HFF-Myc (cell line): ENCODE measurements at regions not wholly inside any gene's neighbourhood (a gene's known extent, or its start where the extent isn't known, plus 50 kb on each side); places are given as distances from the start of the nearest gene placed in this dataset.
"Not testable (repeated sequence)": the region's sequence is repeated elsewhere in the genome, so short reads cannot be mapped to it uniquely, and the experiment has no call there.

ENCODE experiments used
- DNase-seq: peaks from one replicate; pipeline ENCODE4 v3.0.0-alpha.2; 2011; ENCODE audit warnings: low read depth; ENCODE audit errors: extremely low read depth
- H3K4me3 ChIP-seq: replicated peaks from 2 replicates; pipeline ENCODE4 v1.5.1; 2011; ENCODE audit warnings: low read depth, mild to moderate bottlenecking, control low read depth, low read length
- TF ChIP-seq, protein P1 (sequence below): IDR thresholded peaks from 2 replicates; pipeline ENCODE4 v1.5.1; 2012; ENCODE audit warnings: mild to moderate bottlenecking, low read depth, low read length, control low read depth; ENCODE audit errors: missing control alignments

DNA sequence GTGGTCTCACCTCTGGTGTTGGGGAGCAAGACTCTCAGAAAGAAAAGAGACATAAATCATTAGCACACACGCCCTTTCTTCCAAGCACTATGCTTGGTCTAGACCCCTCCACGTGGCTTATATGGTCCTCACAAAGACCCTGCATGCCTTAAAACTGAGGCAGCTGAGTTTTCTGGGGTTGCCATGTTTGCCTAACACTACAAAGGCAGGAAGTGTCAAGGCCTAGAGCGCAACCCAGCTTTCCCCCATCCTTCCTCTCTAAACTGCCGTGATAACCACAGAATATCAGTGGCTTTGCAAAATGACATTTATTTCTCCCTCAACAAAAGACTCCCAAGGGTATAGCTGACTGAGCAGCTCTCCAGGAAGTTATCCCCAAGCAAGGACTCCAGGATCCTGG, 146.5 kb upstream of the TOP1 start:
- H3K4me3 ChIP-seq, result no peak overlapping the region
- no peak for DNase-seq

DNA sequence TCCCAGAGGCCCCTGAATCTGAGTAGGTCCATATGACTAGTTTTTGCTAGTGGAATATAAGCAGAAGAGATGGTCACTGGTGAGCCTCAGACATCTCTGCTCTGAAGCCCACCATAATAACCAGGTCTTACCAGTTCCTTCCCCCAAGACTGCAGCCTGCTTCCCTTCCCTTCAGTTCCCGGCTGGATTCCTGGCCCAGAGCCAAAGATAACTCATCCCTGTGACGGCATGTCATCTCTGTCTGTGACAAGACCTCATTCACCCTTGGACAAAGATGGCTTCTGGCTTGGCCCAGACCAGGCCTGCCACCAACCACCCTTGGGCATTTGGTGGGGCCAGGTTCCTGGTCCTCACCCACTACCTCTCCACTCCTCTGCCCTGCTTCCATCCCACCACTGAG, 145.5 kb upstream of the TOP1 start:
- TF ChIP-seq, protein P1, sequence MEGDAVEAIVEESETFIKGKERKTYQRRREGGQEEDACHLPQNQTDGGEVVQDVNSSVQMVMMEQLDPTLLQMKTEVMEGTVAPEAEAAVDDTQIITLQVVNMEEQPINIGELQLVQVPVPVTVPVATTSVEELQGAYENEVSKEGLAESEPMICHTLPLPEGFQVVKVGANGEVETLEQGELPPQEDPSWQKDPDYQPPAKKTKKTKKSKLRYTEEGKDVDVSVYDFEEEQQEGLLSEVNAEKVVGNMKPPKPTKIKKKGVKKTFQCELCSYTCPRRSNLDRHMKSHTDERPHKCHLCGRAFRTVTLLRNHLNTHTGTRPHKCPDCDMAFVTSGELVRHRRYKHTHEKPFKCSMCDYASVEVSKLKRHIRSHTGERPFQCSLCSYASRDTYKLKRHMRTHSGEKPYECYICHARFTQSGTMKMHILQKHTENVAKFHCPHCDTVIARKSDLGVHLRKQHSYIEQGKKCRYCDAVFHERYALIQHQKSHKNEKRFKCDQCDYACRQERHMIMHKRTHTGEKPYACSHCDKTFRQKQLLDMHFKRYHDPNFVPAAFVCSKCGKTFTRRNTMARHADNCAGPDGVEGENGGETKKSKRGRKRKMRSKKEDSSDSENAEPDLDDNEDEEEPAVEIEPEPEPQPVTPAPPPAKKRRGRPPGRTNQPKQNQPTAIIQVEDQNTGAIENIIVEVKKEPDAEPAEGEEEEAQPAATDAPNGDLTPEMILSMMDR, result no peak
- H3K4me3 ChIP-seq, result no peak overlapping the region
- DNase-seq, result no peak

More for the DNA sequence above, 146.5 kb upstream of the TOP1 start:
- TF ChIP-seq, protein P1, result no peak

DNA sequence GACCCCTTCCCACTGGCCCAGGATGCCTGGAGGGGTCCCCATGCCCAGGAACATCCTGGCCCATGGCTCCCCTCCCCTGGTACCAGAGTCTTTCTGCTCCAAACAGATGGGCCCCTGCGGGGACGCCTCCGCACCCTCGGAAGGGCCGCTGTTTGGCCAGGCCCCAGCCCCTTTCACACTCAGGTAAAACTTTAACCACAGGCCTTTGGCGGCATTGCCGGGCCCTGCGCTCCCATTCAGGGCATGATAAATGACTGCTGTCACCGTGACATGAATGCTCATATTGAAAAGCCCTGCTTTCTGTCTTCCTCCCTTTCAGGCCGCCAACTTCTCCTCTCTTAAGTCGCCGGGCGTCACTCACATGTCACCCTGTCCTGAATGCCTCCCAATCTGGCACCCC, 141.5 kb upstream of the TOP1 start:
- TF ChIP-seq, protein P1, result no peak
- DNase-seq, result no peak
- H3K4me3 ChIP-seq, result no peak overlapping the region

DNA sequence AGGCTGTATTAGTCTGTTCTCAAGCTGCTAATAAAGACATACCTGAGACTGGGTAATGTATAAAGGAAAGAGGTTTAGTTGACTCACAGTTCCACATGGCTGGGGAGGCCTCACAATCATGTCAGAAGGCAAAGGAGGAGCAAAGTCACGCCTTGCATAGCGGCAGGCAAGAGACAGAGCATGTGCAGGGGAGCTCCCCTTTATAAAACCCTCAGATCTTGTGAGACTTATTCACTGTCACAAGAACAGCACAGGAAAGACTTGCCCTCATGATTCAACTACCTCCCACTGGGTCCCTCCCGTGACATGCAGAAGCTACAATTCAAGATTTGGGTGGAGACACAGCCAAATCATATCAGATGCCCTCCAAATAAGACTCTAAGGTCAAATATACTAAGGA, 139.4 kb upstream of the TOP1 start:
- not testable (repeated sequence) for H3K4me3 ChIP-seq, DNase-seq

DNA sequence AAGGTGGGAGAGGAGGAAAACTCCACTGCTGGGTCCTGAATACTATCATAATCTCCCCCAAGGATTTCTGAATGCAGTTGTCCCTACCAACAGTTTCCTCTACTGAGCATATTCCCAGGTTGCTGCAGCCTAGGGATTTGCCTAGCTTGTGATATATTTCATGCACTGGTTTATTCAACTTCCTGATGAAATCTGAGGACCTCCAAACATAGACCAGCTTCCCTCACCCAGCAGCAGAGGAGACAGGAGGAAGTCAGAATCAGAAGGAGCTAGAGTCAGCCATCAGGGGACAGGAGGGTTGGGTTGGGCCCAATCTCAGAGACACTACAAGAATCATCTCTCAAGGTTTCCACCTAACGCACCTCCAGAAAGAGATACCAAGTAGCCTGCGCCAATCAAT, 138.4 kb upstream of the TOP1 start:
- TF ChIP-seq, protein P1, result no peak
- DNase-seq, result no peak
- H3K4me3 ChIP-seq, result no peak overlapping the region

DNA sequence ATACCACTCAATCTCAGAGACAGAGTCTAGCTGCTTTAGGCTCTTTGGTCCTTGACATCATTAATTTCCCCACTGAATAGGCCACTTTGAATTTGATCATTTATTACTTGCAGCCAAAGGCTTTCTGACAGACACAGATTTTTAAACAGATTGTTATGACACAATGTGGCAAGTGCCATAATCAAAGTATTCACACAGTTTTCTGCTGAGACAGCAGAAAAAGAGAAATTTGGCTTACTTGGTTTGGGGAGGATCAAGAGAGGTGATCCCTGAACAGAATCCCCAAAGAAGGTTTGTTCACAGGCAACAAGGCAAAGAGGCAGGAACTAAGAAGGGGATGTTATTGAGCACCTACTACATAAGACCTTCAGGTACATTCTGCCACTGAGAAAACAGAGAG, 138.0 kb upstream of the TOP1 start:
- TF ChIP-seq, protein P1, result no peak
- no peak for DNase-seq
- H3K4me3 ChIP-seq, result no peak overlapping the region

DNA sequence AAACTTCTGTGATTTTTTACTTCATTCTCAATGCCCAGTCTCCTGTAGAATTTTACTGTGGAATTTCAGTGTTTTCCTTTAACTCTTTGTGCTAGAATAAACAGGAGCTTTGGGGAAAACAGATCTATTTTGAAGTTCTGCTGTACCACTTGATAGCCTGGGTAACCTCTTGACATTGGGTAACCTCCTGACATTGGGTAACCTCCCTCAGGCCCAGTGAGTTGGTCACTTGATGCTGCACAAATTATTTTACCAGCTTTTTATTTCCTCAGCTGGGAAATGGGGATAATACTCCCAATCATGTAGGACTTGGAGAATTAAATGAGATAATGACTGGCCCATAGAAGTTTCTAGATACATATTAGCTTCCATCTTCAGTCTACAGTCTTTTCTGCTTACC, 137.3 kb upstream of the TOP1 start:
- TF ChIP-seq, protein P1, result no peak
- H3K4me3 ChIP-seq, result no peak overlapping the region
- no peak for DNase-seq
